ENCODE measurements at regions not wholly inside any gene's neighbourhood (a gene's known extent, or its start where the extent isn't known, plus 50 kb on each side); places are given as distances from the start of the nearest gene placed in this dataset.

DNA sequence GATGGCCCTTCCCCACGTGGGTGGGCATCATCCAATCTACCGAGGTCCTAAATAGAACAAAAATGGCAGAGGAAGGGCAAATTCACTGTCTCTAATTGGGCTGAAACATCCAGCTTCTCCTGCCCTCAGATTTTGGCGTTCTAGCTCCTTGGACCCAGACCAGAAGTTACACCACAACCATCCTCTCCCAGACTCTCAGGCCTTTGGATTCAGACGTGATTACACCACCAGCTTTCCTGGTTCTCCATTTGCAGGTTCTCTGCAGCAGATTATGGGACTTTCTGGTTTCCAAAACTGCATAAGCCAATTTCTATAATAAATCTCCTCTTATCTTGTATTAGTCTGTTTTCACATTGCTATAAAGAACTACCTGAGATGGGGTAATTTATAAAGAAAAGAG lies 73.6 kb upstream of the STARD4 start:
- H3K36me3 ChIP-seq (replicated peaks in 1 of 2; ENCODE audit: control insufficient read depth in 1 of 2, insufficient read depth in 2 of 2, low read length in 2 of 2) = no peaks in the 10 kb centered on the region
- no peak overlapping the region for H3K4me2 ChIP-seq (ENCODE audit: low read depth, low read length)
- ATAC-seq = no peak
- in situ Hi-C loops (cut with HindIII; ENCODE audit: extremely low pct_ligation_motif_present, low pct_unique_long_range_greater_than_20kb) (no loop called here), intact Hi-C loops (cut with micrococcal nuclease; ENCODE audit: unreplicated experiment) (no loop called here)
- H3K27me3 ChIP-seq (ENCODE audit: control insufficient read depth in 1 of 2, insufficient read depth in 2 of 2, low read length in 2 of 2) = no peaks in the 10 kb centered on the region
- no TSS peak for BruUV-seq (replicated peaks)
- no peak for FAIRE-seq
- no peaks in the 10 kb centered on the region for H3K4me1 ChIP-seq (ENCODE audit: insufficient read depth, low read length)
- H2AFZ ChIP-seq (ENCODE audit: low read length) = no peak overlapping the region
- CTCF ChIA-PET (ENCODE audit: low intra/inter-chr PET ratio, low total read pairs) = no interaction called here
- H3K27ac ChIP-seq (ENCODE audit: extremely low read length, insufficient read depth, low read length) = no peak overlapping the region
- no peaks in the 10 kb centered on the region for H3K79me2 ChIP-seq (ENCODE audit: insufficient read depth, low read length)
- POLR2A ChIA-PET = no interaction called here
- no peak overlapping the region for H3K9ac ChIP-seq (ENCODE audit: insufficient read depth, low read depth, low read length)
- no peaks in the 10 kb centered on the region for H3K9me3 ChIP-seq (ENCODE audit: low read length)
- 2% methylated on average over 4 of the region's 4 CpGs for WGBS (ENCODE audit: low lambda C conversion rate)
- no peaks in the 10 kb centered on the region for H4K20me1 ChIP-seq (ENCODE audit: insufficient read depth, low read length)
- DNase-seq (ENCODE audit: low spot score) = no peak
- H3K4me3 ChIP-seq (replicated peaks in 1 of 3; ENCODE audit: insufficient read depth in 1 of 3, low read depth in 2 of 3, low read length in 3 of 3) = no peak overlapping the region
- no peak for TF ChIP-seq FOSL2 (CRISPR knock-in tag; IDR thresholded peaks at IDR 0.05)
- TF ChIP-seq, protein P1, sequence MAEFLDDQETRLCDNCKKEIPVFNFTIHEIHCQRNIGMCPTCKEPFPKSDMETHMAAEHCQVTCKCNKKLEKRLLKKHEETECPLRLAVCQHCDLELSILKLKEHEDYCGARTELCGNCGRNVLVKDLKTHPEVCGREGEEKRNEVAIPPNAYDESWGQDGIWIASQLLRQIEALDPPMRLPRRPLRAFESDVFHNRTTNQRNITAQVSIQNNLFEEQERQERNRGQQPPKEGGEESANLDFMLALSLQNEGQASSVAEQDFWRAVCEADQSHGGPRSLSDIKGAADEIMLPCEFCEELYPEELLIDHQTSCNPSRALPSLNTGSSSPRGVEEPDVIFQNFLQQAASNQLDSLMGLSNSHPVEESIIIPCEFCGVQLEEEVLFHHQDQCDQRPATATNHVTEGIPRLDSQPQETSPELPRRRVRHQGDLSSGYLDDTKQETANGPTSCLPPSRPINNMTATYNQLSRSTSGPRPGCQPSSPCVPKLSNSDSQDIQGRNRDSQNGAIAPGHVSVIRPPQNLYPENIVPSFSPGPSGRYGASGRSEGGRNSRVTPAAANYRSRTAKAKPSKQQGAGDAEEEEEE (CRISPR knock-in tag; IDR thresholded peaks at IDR 0.05; ENCODE audit: borderline replicate concordance) = no peak
- no peak for TF ChIP-seq CREB3 (CRISPR knock-in tag; IDR thresholded peaks at IDR 0.05)
- no peak for TF ChIP-seq SP140L (CRISPR knock-in tag; IDR thresholded peaks at IDR 0.05; ENCODE audit: borderline replicate concordance)
- TF ChIP-seq ZNF224 (CRISPR knock-in tag; IDR thresholded peaks at IDR 0.05) = no peak
- no peak for TF ChIP-seq SRSF4 (IDR thresholded peaks at IDR 0.05; ENCODE audit: low read depth, low read length, poor library complexity, severe bottlenecking)
- TF ChIP-seq SAP130 (CRISPR knock-in tag; IDR thresholded peaks at IDR 0.05; ENCODE audit: low read depth) = no peak
- TF ChIP-seq, protein P2, sequence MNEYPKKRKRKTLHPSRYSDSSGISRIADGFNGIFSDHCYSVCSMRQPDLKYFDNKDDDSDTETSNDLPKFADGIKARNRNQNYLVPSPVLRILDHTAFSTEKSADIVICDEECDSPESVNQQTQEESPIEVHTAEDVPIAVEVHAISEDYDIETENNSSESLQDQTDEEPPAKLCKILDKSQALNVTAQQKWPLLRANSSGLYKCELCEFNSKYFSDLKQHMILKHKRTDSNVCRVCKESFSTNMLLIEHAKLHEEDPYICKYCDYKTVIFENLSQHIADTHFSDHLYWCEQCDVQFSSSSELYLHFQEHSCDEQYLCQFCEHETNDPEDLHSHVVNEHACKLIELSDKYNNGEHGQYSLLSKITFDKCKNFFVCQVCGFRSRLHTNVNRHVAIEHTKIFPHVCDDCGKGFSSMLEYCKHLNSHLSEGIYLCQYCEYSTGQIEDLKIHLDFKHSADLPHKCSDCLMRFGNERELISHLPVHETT (CRISPR knock-in tag; conservative IDR thresholded peaks at IDR 0.05) = no peak
- TF ChIP-seq, protein P3, sequence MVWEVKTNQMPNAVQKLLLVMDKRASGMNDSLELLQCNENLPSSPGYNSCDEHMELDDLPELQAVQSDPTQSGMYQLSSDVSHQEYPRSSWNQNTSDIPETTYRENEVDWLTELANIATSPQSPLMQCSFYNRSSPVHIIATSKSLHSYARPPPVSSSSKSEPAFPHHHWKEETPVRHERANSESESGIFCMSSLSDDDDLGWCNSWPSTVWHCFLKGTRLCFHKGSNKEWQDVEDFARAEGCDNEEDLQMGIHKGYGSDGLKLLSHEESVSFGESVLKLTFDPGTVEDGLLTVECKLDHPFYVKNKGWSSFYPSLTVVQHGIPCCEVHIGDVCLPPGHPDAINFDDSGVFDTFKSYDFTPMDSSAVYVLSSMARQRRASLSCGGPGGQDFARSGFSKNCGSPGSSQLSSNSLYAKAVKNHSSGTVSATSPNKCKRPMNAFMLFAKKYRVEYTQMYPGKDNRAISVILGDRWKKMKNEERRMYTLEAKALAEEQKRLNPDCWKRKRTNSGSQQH (CRISPR knock-in tag; IDR thresholded peaks at IDR 0.05; ENCODE audit: low read depth) = no peak
- TF ChIP-seq, protein P4, sequence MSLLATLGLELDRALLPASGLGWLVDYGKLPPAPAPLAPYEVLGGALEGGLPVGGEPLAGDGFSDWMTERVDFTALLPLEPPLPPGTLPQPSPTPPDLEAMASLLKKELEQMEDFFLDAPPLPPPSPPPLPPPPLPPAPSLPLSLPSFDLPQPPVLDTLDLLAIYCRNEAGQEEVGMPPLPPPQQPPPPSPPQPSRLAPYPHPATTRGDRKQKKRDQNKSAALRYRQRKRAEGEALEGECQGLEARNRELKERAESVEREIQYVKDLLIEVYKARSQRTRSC (CRISPR knock-in tag; IDR thresholded peaks at IDR 0.05; ENCODE audit: low read depth) = no peak
